H54 (cell line): ENCODE measurements at regions not wholly inside any gene's neighbourhood (a gene's known extent, or its start where the extent isn't known, plus 50 kb on each side); places are given as distances from the start of the nearest gene placed in this dataset.

ENCODE experiments used
- DNase-seq: peaks from one replicate; pipeline ENCODE4 v3.0.0; 2011; ENCODE audit warnings: low spot score, mixed read lengths; ENCODE audit not compliant: insufficient read length
- FAIRE-seq: peaks from 3 replicates; lab custom pipeline; 2011; peaks lifted over from hg19 to GRCh38; lab: Jason Lieb, UNC
- POLR2A ChIP-seq: IDR thresholded peaks from 2 replicates; pipeline ENCODE4 v1.6.1; 2011; ENCODE audit warnings: low read depth, mild to moderate bottlenecking, low read length

DNA sequence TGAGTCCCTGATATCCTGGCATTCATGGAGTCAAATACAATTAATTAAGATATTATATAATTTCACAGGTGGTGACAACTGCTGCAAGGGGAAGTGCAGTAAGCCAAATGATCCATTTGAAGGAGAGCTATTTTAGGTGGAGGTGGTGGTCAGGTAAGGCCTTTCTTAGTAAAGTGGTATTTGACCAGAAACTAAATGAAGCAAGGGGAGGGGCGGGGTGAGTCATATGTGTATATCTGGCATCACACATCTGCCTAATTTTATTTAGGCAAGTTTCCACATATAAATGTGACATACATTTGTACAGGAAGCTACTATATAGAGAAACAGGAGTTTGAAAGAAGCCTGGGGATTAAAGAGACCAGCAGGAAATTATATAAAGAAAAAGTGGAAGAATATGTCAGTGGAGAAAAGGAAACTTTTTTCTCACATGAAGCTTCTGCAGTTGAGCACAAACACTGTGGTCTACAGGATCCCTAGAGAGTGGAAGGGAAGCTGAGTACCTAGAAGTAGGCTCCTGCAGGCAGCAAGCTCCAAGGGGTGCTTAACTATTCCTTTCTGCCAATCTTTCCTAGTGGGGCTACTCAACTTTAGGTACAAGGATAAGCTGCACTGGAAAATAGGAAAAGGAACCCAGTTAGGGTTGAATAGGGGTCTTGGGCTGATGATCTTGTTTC lies 99.6 kb downstream of the OGFRL1 start:
- FAIRE-seq (peak; percentile 73), DNase-seq (no peak)
- no peak for TF ChIP-seq POLR2A

DNA sequence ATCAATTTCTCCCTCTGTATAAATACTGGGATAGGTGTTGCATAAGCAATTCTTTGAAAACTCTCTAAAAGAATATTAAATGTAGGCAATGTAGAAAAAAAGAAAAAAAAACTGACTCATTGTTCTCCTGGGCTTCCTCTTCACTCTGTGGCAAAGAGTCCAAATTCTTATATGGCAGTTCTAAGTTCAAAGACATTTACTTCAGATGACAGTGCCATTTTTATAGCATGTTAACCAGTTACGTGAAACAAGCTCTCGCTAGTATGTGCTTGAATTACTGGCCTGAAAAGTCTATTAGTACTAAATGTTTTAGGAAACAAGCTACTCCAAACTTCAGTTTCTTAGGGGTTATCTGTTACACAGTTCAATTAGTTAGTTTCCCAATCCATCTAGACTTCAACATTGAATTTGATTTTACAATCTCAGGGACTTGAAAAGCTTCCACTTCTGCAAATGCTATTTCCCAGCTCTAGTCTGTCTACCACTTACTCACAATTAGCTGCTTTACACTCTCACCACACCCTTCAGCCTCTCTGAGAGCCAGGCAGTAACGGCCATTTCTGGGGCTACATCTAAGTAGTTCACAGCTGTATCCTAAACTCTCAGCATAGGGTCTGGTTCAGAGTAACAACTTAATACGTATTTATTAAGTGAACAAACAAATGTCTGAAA lies 100.4 kb downstream of the OGFRL1 start:
- no peak for TF ChIP-seq POLR2A
- no peak for DNase-seq
- peak; percentile 55 for FAIRE-seq

DNA sequence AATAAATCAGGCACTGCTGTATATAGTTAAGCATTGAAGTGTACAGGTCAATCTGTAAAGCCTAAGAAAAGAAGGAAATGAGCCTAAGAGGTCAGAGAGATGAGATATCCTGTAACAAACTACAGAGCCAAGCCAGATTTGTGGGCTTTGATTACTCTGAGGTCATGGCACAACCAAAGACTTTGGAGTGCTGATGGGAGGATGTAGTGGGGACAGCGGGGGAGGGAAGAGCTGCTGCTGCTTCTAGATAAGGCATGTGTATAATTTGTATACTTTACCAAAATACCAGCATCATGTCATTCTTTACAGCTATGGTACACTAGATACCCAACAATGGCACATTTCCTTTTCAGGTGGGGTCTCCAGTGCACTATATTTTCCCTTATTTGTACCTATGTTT lies 102.5 kb downstream of the OGFRL1 start:
- TF ChIP-seq POLR2A: no peak
- DNase-seq (no peak), FAIRE-seq (peak; percentile 41)

DNA sequence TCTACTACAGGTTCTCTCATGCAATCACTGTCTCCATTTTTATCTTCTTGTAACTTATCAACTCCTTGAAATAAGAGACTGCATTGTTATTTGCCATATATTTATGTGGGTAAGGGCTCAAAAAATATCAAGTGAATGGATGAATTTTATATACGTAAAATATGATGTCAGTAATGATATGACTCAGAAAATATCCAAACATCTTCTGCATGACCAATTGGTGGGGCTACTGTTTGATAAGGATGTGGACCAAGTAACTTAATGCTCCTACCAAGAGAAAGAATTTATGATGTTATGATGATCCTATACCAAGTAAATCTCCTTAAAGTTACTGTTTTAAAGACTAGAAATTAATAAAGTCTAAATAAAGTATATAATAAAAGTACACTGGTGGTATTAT lies 103.7 kb downstream of the OGFRL1 start:
- TF ChIP-seq POLR2A: no peak
- FAIRE-seq: peak; percentile 11
- no peak for DNase-seq

DNA sequence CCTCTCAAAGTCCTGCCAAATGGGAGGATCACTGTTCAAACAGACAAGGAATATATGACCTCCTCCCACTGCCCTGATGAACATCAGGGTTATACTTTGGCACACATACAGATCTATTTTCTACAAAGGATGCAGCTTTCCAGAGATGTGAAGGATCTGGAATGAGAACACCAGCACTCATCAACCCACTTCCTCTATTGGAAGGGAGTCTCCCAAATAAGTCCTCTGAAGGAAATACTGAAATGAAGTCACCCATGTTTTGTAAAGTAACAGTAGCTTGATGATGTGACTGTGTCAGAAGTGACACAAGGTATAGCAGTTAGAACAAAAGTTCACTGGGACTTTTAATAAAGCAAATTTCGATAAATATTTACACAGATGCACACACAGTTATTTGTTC lies 104.9 kb downstream of the OGFRL1 start:
- TF ChIP-seq POLR2A: no peak
- FAIRE-seq (peak; percentile 91), DNase-seq (no peak)

DNA sequence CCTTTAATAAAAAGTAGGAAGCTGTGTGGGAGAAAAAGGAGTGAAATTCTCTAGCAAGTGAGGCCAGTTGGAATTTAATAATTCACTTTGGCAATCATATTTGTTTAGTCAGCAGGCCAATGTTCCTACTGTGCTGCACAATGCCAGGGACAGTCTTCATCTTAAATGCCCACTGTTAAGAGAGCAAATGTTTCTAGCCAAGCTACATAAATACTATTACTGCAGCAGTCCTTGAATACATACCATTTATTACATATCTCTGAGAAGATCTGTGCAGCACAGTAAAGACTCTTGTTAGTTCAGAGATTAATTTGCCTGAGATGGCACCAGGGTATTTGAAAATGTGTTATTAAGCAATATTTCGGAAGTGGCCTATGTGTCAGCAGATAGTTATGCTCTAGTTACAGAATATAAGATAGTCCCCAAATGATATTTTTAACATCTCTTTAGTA lies 105.4 kb downstream of the OGFRL1 start:
- FAIRE-seq (no peak), DNase-seq (no peak)
- no peak for TF ChIP-seq POLR2A

DNA sequence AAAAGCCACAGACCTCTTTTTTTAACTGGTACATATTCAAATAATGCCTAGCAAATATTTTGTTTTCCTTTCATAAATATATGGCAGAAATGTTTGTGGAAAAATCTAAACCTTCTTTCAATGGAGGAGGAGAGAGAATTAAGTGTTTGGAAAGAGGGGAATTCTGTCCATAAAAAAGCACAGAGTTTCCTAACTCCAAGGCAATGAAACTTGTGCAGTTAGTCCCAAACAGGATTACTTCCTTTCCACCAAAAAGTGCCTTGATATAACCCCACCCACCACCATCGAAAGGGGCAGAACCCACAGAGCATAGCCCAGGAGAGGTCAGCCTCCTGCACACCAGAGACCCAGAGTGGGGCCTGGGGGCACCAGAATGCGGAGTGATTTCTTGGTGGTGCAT lies 106.3 kb downstream of the OGFRL1 start:
- no peak for DNase-seq
- FAIRE-seq: peak; percentile 70

DNA sequence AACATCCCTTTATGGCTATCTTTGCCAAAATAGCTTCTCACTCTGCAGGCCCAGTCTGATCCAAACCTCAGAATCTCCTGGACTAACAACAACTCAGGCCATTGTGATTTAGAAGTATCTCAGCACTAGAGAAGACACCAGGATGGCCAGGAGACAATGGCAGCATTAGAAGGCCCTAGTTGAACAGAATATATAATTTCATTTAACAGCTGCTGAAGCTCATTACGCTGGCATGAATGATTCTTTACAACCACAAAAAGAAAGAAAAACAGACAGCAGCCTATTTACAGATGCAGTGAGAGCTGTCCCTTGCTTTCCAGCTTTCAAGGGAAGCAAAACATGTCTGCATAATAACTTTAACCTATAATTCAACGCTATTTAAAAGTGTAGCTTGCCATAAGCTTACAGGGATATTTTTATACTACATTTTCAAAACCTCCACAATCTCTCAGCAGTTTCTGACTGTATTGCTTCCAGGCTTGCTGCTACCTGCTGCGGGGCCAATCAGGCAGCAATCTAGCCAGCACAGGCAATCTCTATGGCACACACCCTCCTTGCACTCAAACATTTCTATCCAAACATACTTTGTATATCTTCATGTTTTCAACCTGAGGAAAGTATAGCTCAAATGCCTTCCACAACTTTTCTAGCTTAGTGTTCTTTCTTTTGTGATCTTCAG lies 107.3 kb downstream of the OGFRL1 start:
- no peak for DNase-seq
- FAIRE-seq: peak; percentile 91
- TF ChIP-seq POLR2A: no peak

More for the DNA sequence above, 106.3 kb downstream of the OGFRL1 start:
- no peak for TF ChIP-seq POLR2A

DNA sequence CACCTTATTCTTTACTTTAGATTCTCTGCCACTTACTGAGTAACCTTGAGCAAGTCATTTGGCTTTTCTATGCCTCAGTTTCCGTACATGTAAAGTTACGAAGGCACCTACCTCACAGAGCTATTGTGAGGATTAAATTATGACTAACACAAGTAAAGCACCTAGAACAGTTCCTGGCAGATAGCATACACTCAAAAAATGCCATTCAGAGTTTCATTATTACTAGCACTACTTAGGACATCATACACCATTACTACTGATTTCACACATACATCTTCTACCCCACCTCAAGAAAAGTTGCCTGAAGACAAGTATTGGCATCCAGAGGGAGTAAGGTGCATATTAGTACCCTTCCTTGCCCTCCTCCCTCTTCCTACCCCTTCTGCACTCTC lies 107.8 kb downstream of the OGFRL1 start:
- no peak for FAIRE-seq
- TF ChIP-seq POLR2A: no peak
- DNase-seq: no peak

DNA sequence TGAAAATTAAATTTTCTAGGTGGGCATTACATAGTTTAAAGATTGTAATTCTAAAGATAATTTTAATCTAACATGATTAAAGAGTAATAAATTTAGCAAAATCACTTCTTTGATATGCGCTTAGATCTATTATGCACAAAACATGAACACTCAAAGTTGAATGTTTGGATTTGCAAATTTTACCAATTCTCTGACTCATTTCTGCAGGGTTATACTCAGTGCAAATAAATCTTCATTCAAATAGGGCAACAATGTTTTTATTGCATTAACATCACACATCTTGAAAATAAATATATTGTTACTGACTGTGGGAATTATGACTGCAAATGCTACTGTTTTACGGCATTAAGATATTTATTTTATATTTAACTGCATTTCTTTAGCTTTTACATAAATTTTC lies 110.7 kb downstream of the OGFRL1 start:
- DNase-seq (no peak), FAIRE-seq (no peak)
- no peak for TF ChIP-seq POLR2A

DNA sequence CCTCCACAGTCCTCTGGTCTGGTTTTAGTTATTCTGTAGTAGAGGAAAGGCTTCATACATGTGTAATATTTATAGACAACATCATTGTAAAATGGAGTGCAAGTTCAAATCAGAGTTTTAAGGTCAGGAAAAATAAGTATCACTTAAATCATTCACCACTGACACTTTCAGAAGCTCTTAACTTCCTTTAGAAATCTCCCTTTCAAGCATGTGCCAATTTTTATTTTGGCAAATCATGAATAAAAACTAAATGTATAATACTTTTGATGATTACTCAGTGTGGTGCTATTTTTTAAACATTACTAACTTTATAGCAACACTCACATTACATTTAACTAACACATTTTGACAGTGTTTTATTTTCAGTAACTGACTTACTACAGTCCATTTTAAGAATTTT lies 112.2 kb downstream of the OGFRL1 start:
- DNase-seq (no peak), FAIRE-seq (peak; percentile 50)
- no peak for TF ChIP-seq POLR2A

DNA sequence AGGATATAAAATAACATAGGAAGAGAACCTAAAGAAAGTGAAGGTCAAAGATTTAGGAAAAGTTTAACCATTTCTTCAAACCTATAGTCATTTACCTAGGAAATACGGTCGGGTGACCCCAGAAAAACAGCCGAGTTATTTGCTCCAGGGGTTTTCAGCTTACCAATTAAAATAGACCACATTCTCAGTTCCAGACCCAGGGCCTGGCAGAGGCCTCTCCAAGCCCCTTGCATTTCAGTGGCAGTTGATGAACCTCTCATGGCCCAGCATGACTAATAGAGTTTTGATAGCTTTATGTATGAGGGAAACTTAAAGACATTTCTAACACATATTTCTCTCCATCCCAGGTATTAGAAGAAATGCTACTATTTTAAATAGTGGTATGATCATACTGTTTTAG lies 113.5 kb downstream of the OGFRL1 start:
- FAIRE-seq: peak; percentile 75
- no peak for DNase-seq
- TF ChIP-seq POLR2A: no peak

DNA sequence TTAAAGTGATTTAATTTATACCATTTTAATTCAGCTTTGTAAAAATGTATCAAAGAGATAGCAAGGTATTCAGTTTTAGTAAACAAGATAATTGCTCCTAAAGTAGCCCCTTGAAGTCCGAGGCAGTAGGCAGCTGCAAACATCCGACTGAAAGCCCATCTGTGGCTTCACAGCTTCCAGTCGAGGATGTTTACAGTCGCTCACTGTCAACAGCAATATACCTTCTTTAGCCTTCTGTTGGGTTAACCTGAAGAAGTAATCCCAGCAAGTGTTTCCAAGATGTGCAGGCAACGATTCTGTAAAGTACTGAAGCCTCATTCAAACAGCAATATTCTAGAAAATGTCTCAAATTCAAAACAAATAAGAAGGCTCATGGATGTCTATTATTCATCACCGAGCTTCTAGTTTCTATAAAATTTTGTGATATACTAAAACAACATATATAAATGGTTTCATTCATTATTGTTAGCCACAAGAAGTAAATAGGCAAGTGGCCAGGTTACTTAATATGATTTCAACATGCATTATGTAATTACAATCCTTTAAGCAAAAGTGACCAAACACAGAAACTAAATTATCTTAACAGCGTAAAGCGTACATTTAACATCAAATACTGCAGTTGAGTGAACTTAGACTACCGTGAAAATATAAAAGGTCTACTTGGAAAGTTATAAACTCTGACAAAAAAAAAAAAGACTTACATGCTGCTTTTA lies 115.0 kb downstream of the OGFRL1 start:
- TF ChIP-seq POLR2A: no peak
- DNase-seq (no peak), FAIRE-seq (peak; percentile 27)
